GM19351 (cell line): ENCODE measurements at regions not wholly inside any gene's neighbourhood (a gene's known extent, or its start where the extent isn't known, plus 50 kb on each side); places are given as distances from the start of the nearest gene placed in this dataset.
"Not testable (repeated sequence)": the region's sequence is repeated elsewhere in the genome, so short reads cannot be mapped to it uniquely, and the experiment has no call there.

Experiments
- ATAC-seq: cut with Tn5 transposase; IDR thresholded peaks from one replicate; pipeline ENCODE4 v1.9.1; 2021; ENCODE audit warnings: mild to moderate bottlenecking, moderate library complexity; ENCODE audit not compliant: unreplicated experiment

DNA sequence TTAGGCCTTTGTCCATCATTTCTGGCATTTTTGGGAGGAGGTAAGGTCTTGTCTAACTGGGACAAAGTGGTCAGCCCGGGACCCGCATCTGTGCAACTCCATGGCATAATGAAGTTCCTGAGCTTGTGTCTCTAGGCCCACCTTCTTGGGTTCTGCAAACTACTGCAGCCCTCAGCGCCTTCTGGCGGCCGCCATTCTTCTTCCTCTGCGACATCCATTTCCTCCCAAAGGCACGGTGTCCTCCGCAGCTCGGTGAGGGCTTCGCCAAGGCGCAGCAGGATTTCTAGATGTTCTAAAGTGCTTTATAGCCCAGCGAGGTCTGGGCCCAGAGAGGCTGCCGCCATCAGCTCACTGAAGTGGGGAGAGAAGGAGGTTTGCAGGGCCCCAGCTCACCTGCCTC, 134.4 kb upstream of the OR4E1 start:
- no peak for ATAC-seq

DNA sequence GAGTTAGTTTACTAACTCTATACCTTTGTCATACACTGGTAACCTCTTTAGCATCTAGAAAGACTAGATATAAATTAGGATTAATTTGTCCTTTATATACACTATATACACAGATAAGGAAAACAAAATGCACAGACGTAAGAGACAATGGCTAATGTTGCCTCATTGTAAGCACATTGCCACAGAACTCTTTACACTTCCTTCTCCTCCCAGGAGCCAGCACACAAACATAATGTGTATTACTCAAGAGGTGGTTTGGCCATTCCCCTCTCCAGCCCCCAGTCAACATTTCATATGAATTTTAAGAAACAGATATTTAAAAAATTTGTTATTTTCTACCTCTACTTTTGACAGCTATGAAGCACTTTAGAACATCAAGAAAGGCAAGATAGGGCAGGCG, 131.4 kb upstream of the OR4E1 start:
- no peak for ATAC-seq

DNA sequence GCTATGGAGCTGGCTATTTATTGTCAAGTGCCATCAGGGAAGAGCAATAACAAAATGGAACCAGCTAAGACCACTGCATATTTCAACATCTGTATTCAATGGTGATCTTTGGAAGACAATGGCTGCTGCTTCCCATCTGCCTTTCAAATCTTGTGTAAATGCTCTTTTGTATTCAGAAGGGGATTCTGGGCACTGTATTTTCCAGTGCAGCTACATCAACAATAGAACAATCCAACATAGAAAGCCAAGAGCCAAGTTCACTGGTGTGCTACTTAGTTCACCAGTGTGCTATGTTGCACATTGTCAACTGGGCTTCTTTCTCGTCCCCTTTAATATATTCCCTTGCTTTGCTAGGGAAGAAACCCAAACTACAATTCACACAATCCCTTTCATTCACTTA, 128.8 kb upstream of the OR4E1 start:
- ATAC-seq = no peak

DNA sequence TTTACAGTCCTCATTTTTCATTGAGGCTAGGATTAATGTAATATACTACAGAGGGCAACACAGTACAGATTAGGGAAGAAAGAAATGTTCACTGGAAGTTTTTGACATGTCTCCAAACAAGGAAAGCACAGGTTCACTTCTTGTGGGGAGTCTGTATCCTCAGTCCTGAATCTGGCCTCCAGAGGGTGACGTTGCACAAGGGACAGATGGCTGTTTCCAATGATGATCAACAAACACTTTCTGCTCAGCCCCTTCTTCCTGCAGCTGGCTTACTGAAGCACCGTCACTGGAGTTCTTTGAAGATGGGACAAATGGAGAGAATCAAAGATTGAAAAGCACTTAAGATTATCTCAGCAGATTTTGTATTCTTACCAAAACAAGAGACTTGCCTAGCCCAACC, 123.3 kb upstream of the OR4E1 start:
- no peak for ATAC-seq

DNA sequence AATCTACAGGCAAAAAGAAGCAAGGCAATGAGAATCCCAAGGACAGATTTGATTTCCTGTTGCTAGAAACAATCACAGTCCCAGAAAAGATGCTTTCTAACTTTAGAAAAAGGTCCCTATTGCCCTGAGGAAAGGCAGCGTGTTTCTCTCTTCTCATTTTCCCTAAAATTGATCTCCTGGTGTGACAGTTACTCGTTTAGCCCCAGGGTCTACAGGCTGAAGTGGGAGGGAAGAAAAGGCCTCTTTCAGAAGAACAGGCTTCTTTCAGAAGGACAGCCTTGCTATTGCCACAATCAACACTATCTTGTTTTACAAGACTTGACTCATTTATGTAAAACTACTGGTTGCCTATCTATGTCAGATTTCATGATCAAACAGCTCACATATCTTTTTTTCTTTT, 121.8 kb upstream of the OR4E1 start:
- ATAC-seq = no peak

DNA sequence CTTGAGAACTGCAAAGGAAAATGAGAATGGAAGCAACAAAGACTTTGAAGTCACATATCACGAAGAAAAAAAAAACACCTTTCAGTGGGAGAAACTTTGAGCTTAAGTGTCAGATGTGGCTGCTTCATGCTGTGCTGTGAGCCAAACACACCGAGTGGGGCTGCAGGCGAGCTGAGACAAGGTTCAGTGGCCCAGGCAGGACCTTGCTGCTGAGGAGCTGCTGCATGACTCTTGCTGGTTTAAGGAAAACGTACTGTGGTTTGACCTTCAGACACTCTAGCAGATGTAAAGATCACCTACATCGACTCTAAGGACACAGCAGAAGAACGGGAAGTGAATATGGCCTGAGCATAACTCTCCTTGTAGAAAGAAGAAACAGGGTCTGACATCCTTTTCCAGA, 118.1 kb upstream of the OR4E1 start:
- no peak for ATAC-seq

DNA sequence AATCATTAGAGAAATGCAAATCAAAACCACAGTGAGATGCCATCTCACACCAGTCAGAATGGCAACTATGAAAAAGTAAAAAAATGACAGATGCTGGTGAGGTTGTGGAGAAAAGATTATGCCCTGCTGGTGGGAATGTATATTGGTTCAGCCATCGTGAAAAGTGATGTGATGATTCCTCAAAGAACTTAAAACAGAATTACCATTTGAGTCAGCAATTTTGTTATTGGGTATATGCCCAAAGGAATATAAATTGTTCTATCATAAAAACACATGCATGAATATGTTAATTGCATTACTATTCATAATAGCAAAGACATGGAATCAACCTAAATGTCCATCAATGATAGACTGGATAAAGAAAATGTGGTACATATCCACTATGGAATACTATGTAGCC, 115.1 kb upstream of the OR4E1 start:
- not testable (repeated sequence) for ATAC-seq

DNA sequence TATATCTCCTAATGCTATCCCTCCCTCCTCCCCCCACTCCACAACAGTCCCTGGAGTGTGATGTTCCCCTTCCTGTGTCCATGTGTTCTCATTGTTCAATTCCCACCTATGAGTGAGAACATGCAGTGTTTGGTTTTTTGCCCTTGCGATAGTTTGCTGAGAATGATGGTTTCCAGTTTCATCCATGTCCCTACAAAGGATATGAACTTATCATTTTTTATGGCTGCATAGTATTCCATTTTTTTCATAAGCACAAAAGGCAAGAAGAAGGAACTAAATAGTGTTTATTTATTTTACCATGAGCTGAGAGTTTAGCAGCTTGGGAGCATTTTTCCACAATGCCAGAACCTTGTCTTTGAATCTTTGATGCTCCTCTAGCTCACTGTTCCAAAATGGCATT, 113.6 kb upstream of the OR4E1 start:
- not testable (repeated sequence) for ATAC-seq

DNA sequence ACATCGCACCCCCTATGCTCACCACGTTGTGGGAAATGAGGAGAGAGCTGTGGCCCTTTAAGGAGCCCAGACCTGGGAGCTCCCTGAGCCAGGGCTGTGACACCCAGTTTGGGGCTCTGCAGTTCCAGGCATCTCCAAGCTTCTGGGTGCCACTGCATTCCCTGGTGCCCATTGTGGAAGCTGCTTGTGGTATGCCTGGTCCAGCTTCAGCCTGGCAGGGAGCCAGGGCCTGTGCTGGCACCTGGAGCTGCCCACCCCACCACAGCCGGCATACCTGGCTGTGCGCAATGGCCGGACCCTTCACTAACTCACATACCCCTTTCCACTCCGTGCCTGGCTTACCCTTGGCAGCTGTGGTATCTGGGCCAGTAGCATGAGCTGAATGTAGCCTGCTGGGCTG, 107.9 kb upstream of the OR4E1 start:
- ATAC-seq = no peak

DNA sequence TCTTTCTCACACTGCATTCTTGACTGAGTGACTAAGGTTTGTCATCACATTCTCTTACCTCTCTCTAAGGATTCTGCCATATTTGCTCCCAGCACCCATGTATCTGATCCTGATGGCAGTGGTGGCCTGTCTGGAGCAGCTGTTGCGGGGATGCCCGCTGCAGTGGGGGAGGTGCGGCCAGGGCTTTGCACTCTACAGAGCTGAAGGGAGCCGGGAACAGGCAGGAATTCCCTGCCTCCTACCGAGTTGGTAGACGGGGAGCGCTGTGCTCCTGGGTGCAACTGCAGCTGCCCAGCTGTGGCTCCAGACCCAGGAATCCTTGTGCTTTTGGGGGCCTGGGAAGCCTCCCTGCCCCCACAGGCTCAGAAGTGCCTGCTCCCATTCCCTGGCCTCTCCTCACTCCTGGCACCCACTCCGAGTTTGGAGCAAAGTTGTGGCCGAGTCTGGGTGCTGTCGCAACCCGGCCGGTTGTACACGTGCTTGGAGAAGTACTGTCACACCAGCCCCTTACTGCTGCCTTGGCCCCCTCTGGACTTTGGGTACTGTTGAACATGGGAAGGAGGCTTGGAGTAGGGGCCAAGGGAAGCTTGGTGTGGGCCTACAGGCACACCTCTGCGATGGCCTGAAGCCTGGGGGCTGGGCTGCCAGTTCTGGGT, 106.9 kb upstream of the OR4E1 start:
- ATAC-seq = no peak

DNA sequence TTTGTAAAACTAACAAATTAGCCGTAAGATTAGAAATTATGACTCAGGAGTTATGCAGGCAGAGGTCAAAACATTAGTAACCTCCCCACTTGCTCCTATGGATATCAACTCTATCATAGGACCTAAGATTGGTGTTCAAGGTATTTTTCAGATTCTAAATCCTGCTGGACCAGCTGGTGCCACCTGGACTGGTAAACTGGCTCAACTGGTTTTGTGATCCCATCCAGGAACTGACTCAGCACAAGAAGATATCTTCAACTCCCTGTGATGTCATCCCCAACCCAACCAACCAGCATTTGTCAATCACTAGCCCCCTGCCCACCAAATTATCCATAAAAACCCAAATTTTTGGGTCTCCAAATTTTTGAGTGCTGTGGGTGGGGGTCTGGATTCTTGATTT, 98.1 kb upstream of the OR4E1 start:
- ATAC-seq = no peak

DNA sequence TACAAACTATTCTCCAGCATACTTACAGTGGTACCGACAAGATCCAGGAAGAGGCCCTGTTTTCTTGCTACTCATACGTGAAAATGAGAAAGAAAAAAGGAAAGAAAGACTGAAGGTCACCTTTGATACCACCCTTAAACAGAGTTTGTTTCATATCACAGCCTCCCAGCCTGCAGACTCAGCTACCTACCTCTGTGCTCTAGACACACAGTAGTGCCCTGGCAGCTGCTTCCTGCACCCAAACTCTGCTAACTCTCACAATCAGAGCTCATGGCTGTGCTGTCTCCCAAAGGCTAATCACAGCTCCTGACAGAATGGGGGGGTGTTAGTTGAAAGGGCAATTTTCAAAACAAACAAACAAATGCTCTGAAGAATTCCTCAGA, 95.2 kb upstream of the OR4E1 start:
- no peak for ATAC-seq

DNA sequence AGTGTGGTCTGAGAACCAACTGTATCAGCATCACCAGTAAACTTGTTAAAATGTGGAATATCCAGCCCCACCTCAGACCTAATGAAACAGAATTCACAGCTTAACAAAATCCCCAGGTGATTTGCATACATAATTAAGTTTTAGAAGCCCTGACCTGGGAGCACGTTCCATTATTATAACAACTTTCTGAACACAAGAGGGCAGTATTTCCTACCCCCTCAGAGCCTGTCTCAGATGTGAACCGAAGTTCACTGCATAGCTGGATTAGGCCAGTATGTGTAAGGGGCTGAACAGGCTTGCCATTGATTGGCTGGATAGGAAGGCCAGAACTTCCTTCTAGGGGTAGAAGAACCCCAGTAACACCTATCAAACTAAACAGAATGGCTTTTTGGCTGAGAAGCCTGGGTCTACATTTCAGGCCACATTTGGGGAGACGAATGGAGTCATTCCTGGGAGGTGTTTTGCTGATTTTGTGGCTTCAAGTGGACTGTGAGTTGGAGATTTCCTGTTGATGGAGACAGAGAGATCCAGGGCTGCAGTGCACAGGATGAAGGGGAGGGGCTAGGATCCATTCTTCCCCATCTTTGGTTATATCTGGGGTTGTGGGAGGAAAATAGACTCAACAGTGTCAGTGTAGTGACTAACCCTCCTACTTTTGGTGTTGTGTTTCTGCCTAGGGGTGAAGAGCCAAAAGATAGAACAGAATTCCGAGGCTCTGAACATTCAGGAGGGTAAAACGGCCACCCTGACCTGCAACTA, 94.7 kb upstream of the OR4E1 start:
- peak; percentile 81 for ATAC-seq

DNA sequence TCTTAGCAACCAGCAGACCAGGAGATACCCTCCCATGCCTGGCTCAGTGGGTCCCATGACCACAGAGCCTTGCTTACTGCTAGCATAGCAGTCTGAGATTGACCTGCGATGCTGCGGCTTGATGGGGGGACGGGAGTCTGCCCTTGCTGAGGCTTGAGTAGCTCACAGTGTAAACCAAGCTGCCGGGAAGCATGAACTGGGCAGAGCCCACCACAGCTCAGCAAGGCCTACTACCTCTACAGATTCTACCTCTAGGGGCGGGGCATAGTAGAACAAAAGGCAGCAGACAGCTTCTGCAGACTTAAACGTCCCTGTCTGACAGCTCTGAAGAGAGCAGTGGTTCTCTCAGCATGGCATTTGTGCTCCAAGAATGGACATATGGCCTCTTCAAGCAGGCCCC, 86.7 kb upstream of the OR4E1 start:
- ATAC-seq = not testable (repeated sequence)

DNA sequence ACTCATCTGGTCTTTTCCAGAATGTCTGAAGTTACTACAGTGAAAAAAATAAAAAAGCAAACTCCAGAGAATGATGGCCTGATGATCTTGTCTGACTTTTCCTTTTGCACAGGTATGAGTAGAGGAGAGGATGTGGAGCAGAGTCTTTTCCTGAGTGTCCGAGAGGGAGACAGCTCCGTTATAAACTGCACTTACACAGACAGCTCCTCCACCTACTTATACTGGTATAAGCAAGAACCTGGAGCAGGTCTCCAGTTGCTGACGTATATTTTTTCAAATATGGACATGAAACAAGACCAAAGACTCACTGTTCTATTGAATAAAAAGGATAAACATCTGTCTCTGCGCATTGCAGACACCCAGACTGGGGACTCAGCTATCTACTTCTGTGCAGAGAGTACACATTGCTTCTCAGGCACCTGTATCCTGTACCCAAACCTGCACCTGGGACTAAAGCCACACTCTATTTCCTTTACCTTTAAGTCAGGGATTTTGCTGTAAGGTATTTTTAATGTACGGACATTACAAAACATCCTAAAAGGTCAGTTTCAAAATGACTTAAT, 75.8 kb upstream of the OR4E1 start:
- ATAC-seq = no peak

DNA sequence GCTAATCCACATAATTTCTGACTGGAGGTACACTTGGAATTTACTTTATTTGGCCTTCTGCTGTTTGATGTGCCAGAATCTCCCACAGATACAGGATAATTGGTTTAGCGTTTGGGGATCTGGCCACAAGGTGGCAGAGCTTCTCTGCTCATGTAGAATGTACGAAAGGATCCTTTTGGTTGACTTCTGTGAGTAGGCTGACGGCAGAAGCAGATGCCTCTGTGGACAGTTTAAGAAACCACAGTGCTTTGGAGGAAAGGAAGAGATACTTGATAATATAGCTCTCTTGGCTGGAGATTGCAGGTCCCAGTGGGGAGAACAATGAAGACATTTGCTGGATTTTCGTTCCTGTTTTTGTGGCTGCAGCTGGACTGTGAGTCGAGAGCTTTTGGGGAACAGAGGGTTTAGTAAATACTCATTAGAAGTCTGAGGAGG, 75.3 kb upstream of the OR4E1 start:
- no peak for ATAC-seq

DNA sequence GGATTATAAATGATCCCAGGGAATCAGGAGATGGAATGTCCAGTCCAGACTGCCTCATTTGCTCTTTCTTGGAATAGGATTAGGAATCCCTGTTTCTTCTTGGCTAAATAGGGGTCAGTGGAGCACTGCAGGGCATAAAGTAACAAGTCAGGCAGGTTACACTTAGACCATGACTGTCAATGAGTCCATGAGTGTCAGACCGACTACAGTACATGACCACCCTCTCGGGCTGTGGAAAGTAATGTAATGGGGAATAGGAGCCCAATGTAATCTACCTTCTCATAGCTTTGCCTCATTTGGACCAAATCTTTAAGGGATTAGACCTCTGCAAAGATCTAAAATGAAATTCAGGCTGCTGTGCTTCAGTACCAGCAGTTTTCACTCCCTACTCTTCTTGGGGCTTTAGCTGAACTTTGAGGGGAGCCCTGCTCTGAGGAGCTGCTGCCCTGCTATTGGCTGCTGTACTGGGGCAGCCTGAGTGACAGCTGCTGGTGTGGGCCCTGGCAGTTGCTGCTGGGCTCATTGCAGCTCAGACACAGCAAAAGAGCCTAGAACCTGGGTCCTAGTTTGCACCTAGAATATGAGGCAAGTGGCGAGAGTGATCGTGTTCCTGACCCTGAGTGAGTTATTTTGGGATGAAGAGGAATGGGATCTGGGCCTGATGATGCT, 62.2 kb upstream of the OR4E1 start:
- ATAC-seq = no peak

DNA sequence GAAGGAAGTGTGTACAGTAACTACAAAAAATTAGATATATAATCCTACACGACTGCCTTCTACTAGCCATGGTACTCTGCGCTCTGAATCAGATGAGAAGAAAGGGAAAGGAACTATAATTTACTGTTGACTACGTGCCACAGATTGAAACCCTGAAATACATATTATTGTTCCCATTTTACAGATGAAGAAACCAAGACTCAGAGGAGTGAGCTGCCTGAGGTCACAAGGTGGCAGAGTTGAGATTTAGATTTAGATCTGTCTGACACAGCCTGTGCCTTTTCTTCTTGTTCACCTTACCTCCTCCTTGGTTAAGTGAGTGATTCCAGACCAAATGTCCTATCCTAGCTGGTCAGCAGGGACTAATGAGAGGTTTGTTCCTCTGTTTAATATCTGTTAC, 61.6 kb upstream of the OR4E1 start:
- no peak for ATAC-seq

DNA sequence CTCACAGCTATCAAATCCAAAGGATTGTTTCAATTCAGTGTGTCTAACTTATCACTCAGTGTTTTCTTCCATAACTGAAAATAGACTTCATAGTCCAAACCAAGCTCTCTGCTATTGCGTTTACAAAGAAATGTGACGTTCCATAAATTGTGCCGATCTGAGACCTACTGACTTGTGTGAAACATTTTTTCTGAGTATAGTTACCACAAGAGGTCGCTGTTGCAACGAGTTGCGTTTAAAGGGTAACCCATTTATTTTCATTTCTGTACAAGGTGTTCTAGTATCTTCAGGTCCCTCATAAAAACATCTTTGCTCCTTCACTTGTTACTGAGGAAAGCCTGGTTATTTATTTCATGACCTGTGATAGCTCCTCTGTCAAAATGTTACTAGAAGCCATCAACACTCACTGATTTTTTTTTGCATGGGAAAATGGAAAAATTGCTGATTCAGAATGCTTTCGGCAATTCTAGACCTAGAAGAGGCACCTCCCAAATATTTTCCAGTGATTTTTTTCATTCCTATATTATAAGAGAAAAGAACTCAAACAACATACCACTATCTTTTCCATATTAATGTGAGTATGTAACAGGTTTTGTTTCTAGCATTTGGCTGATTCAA, 60.9 kb upstream of the OR4E1 start:
- no peak for ATAC-seq

DNA sequence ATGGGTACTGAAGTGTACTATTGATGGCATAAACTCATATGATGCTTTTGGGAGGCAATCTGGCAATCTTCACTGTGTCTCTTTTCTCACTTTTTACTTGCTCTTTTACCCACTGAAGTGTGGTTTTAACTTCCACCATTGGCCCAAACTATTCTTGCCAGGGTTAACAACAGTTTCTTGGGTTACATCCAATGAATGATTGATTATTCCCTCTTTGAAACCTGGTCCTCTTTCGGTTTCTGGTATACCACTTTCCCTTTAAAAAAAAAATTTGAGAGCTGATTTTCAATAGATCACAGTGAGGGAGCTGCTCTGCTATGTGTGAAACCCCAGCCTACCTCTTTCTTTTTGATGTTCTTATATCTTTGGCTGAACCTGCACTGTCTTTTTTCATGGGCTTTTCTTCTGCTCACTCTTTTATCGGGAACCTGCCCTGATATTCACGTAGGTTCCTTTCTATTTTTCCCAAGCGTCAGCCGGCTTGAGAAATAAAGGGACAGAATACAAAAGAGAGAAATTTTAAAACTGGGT, 56.1 kb upstream of the OR4E1 start:
- no peak for ATAC-seq

DNA sequence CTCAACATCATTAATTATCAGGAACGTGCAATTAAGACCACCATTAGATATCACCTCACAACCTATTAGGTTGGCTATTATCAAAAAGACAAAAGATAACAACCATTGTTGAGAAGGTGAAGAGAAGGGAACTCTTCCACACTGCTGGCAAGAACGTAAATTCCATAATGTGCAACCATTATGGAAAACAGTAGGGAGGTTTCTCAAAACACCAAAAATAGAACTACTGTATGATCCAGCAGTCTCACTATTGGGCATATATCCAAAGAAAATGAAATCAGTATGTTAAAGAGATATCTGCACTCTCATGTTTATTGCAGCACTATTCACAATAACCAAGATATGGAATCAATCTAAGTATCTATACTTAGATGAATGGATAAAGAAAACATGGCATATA, 51.6 kb upstream of the OR4E1 start:
- no peak for ATAC-seq
